ENCODE measurements at regions not wholly inside any gene's neighbourhood (a gene's known extent, or its start where the extent isn't known, plus 50 kb on each side); places are given as distances from the start of the nearest gene placed in this dataset.

- intact Hi-C loops (cut with micrococcal nuclease) = no loop called here
Observed at GRCh38 chr14:51472881-51473280, 178.8 kb upstream of the FRMD6 start.

GRCh38 chr14:51473351-51473750 lies 178.4 kb upstream of the FRMD6 start:
- intact Hi-C loops (cut with micrococcal nuclease) = no loop called here

- intact Hi-C loops (cut with micrococcal nuclease) = no loop called here
Observed at GRCh38 chr14:51473808-51474565, 177.7 kb upstream of the FRMD6 start.

- intact Hi-C loops (cut with micrococcal nuclease) = no loop called here
Observed at GRCh38 chr14:51474854-51475253, 176.9 kb upstream of the FRMD6 start.

GRCh38 chr14:51478175-51478621 lies 173.5 kb upstream of the FRMD6 start:
- intact Hi-C loops (cut with micrococcal nuclease) = no loop called here

- intact Hi-C loops (cut with micrococcal nuclease) = no loop called here
Observed at GRCh38 chr14:51479584-51480325, 172.0 kb upstream of the FRMD6 start.

- intact Hi-C loops (cut with micrococcal nuclease) = no loop called here
Observed at GRCh38 chr14:51481643-51482042, 170.1 kb upstream of the FRMD6 start.

GRCh38 chr14:51482102-51482501 lies 169.6 kb upstream of the FRMD6 start:
- intact Hi-C loops (cut with micrococcal nuclease) = no loop called here

GRCh38 chr14:51484485-51484884 lies 167.2 kb upstream of the FRMD6 start:
- intact Hi-C loops (cut with micrococcal nuclease) = no loop called here

GRCh38 chr14:51485733-51486132 lies 166.0 kb upstream of the FRMD6 start:
- intact Hi-C loops (cut with micrococcal nuclease) = no loop called here

GRCh38 chr14:51487848-51488247 lies 163.9 kb upstream of the FRMD6 start:
- intact Hi-C loops (cut with micrococcal nuclease) = no loop called here

- intact Hi-C loops (cut with micrococcal nuclease) = no loop called here
Observed at GRCh38 chr14:51488569-51489220, 163.0 kb upstream of the FRMD6 start.

- intact Hi-C loops (cut with micrococcal nuclease) = no loop called here
Observed at GRCh38 chr14:51490205-51490604, 161.5 kb upstream of the FRMD6 start.

GRCh38 chr14:51491036-51491545 lies 160.6 kb upstream of the FRMD6 start:
- intact Hi-C loops (cut with micrococcal nuclease) = no loop called here

GRCh38 chr14:51491776-51492175 lies 159.9 kb upstream of the FRMD6 start:
- intact Hi-C loops (cut with micrococcal nuclease) = no loop called here

- intact Hi-C loops (cut with micrococcal nuclease) = no loop called here
Observed at GRCh38 chr14:51495319-51495718, 156.4 kb upstream of the FRMD6 start.

- intact Hi-C loops (cut with micrococcal nuclease) = no loop called here
Observed at GRCh38 chr14:51498411-51499227, 153.1 kb upstream of the FRMD6 start.

GRCh38 chr14:51500776-51501175 lies 150.9 kb upstream of the FRMD6 start:
- intact Hi-C loops (cut with micrococcal nuclease) = no loop called here

- intact Hi-C loops (cut with micrococcal nuclease) = no loop called here
Observed at GRCh38 chr14:51501746-51502145, 150.0 kb upstream of the FRMD6 start.

- intact Hi-C loops (cut with micrococcal nuclease) = no loop called here
Observed at GRCh38 chr14:51504669-51505068, 147.0 kb upstream of the FRMD6 start.

- intact Hi-C loops (cut with micrococcal nuclease) = no loop called here
Observed at GRCh38 chr14:51507511-51507905, 144.2 kb upstream of the FRMD6 start.
